ENCODE measurements at regions not wholly inside any gene's neighbourhood (a gene's known extent, or its start where the extent isn't known, plus 50 kb on each side); places are given as distances from the start of the nearest gene placed in this dataset.

DNA sequence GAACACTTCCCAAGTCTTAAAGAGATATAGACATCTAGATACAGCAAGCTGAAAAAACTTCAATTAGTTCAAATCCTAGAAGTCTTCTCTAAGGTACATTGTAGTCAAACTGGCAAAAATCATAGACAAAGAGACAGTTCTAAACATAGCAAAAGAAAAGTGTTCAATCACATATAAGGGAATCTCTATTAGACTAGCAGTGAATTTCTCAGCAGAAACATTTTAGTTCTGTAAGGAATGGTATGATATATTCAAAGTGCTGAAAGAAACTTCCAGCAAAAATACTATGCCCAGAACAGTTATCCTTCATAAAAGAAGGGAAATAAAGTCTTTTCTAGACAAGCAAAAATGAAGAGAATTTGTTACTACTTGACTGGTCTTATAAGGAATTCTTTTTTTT lies 186.3 kb upstream of the SYNCRIP start:
- TF ChIP-seq, protein P1, sequence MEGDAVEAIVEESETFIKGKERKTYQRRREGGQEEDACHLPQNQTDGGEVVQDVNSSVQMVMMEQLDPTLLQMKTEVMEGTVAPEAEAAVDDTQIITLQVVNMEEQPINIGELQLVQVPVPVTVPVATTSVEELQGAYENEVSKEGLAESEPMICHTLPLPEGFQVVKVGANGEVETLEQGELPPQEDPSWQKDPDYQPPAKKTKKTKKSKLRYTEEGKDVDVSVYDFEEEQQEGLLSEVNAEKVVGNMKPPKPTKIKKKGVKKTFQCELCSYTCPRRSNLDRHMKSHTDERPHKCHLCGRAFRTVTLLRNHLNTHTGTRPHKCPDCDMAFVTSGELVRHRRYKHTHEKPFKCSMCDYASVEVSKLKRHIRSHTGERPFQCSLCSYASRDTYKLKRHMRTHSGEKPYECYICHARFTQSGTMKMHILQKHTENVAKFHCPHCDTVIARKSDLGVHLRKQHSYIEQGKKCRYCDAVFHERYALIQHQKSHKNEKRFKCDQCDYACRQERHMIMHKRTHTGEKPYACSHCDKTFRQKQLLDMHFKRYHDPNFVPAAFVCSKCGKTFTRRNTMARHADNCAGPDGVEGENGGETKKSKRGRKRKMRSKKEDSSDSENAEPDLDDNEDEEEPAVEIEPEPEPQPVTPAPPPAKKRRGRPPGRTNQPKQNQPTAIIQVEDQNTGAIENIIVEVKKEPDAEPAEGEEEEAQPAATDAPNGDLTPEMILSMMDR (IDR thresholded peaks at IDR 0.05; ENCODE audit: insufficient read depth, low read depth, low read length, missing control alignments) = no peak
- DNase-seq (ENCODE audit: low read depth) = no peak
- H3K4me3 ChIP-seq (ENCODE audit: low read length) = no peak overlapping the region

DNA sequence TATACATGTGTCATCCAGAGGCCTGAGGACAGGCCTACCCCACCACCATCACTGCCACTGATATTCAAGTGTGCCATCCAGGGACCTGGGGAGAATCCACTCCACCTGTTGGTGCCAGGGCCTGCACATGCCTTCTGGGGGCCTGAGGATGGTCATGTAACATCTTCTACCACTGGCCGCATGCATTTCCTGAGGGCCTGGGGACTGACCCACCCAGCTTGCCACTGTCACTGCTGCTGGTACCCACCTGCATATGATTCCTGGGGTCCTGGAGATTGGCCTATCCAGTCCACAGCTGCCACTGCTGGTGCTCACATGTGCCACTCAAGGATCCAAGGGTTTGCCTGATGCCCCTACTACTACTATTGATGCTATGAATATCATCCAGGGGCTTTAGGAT lies 184.3 kb upstream of the SYNCRIP start:
- no peak overlapping the region for H3K4me3 ChIP-seq (ENCODE audit: low read length)
- DNase-seq (ENCODE audit: low read depth) = no peak
- TF ChIP-seq, protein P1 (IDR thresholded peaks at IDR 0.05; ENCODE audit: insufficient read depth, low read depth, low read length, missing control alignments) = no peak

DNA sequence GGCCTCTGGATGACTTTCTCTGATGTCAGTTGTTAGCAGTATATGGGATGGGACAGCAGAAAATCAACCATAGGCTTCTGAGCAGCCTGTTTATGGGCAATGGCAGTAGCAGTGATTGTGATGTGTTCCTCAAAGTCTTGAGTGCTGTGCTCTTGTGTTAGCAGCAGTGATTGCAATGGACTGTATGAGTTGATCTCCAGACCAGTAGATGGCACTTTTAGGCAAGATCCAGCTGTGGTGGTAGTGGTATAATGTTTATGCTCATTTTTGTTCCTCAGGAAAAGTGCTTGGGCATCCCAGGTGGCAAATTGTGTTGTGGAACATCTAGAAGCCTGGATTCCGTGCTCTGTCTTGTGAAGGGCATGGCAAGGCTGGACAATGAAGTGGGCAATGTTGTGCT lies 181.6 kb upstream of the SYNCRIP start:
- TF ChIP-seq, protein P1 (IDR thresholded peaks at IDR 0.05; ENCODE audit: insufficient read depth, low read depth, low read length, missing control alignments) = no peak
- no peak overlapping the region for H3K4me3 ChIP-seq (ENCODE audit: low read length)
- DNase-seq (ENCODE audit: low read depth) = no peak

DNA sequence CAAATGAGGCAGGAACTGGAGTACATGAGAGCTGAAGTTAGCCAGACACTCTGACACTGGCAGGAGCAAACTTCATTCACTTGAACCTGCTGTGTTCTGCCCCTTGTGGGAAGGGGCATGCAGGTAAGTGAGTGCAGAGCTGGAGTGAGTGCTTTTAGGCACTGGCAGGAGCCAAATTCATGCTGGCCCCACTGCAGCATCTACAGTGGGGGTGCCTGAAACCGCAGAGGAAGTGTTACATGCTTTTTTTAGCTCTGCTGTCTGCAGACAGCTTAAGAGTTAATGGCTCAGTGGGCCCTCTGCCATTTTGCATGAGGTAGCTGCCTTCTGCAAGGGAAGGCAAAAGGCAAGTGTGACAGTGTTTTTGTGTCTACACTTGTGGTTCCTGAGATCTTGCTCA lies 167.9 kb upstream of the SYNCRIP start:
- DNase-seq (ENCODE audit: low read depth) = no peak
- no peak overlapping the region for H3K4me3 ChIP-seq (ENCODE audit: low read length)
- TF ChIP-seq, protein P1 (IDR thresholded peaks at IDR 0.05; ENCODE audit: insufficient read depth, low read depth, low read length, missing control alignments) = no peak

DNA sequence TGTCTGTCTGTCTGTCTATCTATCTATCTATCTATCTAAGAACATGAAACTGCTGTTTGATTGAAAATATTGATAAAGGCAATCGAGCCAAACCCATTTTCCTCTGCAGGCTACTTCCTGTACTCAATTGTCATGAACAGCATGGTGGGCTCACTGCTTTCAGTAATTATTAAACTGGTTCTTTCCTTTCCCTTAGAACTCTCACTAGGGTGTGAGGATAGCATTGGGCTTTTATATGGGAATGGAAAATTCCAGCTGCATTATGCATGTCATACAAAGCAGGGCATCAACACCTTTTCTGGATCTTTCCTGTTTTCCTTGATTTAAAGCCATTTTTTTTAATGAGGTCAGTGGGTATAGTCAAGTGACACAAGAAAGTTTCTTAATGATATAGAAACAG lies 161.0 kb upstream of the SYNCRIP start:
- H3K4me3 ChIP-seq (ENCODE audit: low read length) = no peak overlapping the region
- DNase-seq (ENCODE audit: low read depth) = no peak
- TF ChIP-seq, protein P1 (IDR thresholded peaks at IDR 0.05; ENCODE audit: insufficient read depth, low read depth, low read length, missing control alignments) = no peak

DNA sequence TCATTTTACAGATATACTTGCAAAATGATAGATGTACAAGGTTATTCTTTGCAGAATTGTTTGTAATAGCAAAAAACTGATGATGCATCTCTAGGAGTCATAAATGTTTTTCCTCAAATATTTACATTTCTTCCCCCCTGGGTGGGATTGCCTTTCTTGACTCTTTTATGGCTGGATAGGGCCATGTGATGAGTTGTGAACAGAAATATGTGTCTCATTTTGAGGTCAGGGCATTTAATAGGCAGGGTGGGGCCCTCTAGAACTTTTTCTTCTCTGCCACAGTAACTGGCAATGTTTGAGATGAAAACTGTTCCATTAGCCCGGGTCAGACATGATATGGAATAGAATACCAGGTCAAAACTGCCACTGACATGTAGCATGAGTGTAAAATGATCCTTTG lies 159.5 kb upstream of the SYNCRIP start:
- H3K4me3 ChIP-seq (ENCODE audit: low read length) = no peak overlapping the region
- no peak for DNase-seq (ENCODE audit: low read depth)
- TF ChIP-seq, protein P1 (IDR thresholded peaks at IDR 0.05; ENCODE audit: insufficient read depth, low read depth, low read length, missing control alignments) = no peak

DNA sequence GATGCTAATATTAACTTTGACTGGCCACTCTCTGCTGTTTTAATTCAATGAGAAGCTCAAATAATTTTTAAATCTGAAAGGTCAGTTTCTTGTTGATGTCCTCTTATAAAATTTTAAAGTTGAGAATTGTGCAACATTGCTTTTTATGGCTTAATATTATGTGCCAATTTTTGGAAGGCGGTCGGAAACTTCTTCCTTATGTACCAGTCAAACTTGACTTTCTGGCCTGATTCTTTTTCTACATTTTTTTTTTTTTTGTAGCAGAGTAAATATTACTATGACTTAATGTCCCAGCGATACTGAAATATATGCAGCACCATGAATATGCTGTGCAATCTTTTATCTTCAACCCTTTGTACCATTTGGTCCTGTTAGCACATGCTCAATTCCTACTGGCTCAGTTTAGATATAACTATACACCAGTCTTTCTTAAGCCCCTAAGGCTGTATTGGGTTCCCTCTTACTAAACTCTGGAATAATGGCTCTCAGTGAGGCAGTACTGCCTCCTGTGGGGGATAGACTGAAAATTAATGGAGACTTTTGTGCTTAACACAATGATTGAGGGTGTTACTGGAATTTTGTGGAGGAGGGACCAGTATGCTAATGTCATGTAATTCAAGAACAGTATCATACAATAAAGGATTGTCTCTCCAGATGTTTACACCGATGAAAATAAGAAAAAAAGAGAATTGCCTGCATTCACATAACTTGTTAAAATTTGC lies 156.4 kb upstream of the SYNCRIP start:
- TF ChIP-seq, protein P1 (IDR thresholded peaks at IDR 0.05; ENCODE audit: insufficient read depth, low read depth, low read length, missing control alignments) = no peak
- no peak overlapping the region for H3K4me3 ChIP-seq (ENCODE audit: low read length)
- DNase-seq (ENCODE audit: low read depth) = peak; percentile 42

Data from epithelial cell of esophagus (primary cell).